ENCODE measurements at regions not wholly inside any gene's neighbourhood (a gene's known extent, or its start where the extent isn't known, plus 50 kb on each side); places are given as distances from the start of the nearest gene placed in this dataset.

- TF ChIP-seq POLR2A (IDR thresholded peaks at IDR 0.05) (no peak), EP300 (IDR thresholded peaks at IDR 0.05) (no peak)
Measured at GRCh38 chr1:73623946-73624345, 574.0 kb downstream of the LRRIQ3 start.

Measured in sigmoid colon (tissue), 4 donors.